ENCODE measurements at regions not wholly inside any gene's neighbourhood (a gene's known extent, or its start where the extent isn't known, plus 50 kb on each side); places are given as distances from the start of the nearest gene placed in this dataset.

DNA sequence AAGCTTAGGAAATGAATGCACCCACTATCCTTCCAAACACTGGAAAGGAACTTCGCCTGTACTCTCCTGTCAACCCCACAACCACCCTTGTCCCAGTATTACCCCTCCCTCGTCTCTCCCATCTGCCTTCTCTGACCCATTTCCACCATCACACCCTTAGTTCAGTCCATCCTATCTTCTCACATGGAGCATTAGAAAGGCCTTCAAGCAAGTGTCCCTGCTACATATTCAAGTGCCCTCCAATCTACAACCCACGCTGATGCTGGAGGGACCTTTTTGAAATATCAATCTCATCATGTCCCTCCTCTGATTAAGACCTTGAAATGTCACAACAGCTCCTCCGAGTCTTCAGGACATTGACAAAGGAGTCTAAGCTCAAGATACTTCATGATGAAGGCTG lies 133.8 kb upstream of the CCL2 start:
- no peaks in the 10 kb centered on the region for H3K9me3 ChIP-seq (ENCODE audit: low read length)
- FAIRE-seq (no peak), DNase-seq (ENCODE audit: low spot score) (no peak), ATAC-seq (no peak)
- no peak overlapping the region for H3K4me3 ChIP-seq (replicated peaks in 1 of 3; ENCODE audit: insufficient read depth in 1 of 3, low read depth in 2 of 3, low read length in 3 of 3)
- no peak overlapping the region for H3K9ac ChIP-seq (ENCODE audit: insufficient read depth, low read depth, low read length)
- no TSS peak for BruUV-seq (replicated peaks)
- H3K27ac ChIP-seq (ENCODE audit: extremely low read length, insufficient read depth, low read length) = no peak overlapping the region
- no peak overlapping the region for H2AFZ ChIP-seq (ENCODE audit: low read length)
- H3K4me2 ChIP-seq (ENCODE audit: low read depth, low read length) = no peak overlapping the region
- H4K20me1 ChIP-seq (ENCODE audit: insufficient read depth, low read length) = no peaks in the 10 kb centered on the region
- H3K27me3 ChIP-seq (ENCODE audit: control insufficient read depth in 1 of 2, insufficient read depth in 2 of 2, low read length in 2 of 2) = no peaks in the 10 kb centered on the region
- in situ Hi-C loops (cut with HindIII; ENCODE audit: extremely low pct_ligation_motif_present, low pct_unique_long_range_greater_than_20kb) (no loop called here), intact Hi-C loops (cut with micrococcal nuclease; ENCODE audit: unreplicated experiment) (no loop called here)
- no peaks in the 10 kb centered on the region for H3K4me1 ChIP-seq (ENCODE audit: insufficient read depth, low read length)
- 2% methylated on average over 4 of the region's 4 CpGs for WGBS (ENCODE audit: low lambda C conversion rate)
- TF ChIP-seq NFYB (CRISPR knock-in tag; IDR thresholded peaks at IDR 0.05) (no peak), HOXA3 (CRISPR knock-in tag; IDR thresholded peaks at IDR 0.05) (no peak), ESRRA (CRISPR knock-in tag; IDR thresholded peaks at IDR 0.05; ENCODE audit: low read depth) (no peak)
- no peaks in the 10 kb centered on the region for H3K36me3 ChIP-seq (replicated peaks in 1 of 2; ENCODE audit: control insufficient read depth in 1 of 2, insufficient read depth in 2 of 2, low read length in 2 of 2)
- H3K79me2 ChIP-seq (ENCODE audit: insufficient read depth, low read length) = no peaks in the 10 kb centered on the region
- POLR2A ChIA-PET = no interaction called here
- CTCF ChIA-PET (ENCODE audit: low intra/inter-chr PET ratio, low total read pairs) = no interaction called here

DNA sequence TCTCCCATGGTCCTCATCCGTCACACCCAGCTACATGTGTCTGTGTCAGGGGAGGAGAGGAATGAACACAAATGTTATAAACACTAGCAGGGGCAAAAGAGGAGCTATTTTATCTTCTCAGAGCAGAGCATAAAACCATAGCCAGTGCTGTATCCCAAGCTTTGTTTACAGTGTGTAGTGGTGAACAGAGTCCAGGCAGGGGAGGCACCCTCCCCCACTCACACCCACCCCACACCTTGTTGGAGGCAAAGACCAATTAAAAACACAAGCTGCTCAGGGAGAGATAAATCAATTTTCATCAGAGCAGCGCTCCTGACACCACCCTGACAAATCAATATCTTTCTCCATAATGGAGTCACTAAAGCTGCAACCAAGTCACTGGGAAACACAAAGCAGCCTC lies 132.6 kb upstream of the CCL2 start:
- Histone ChIP-seq H3K4me3 (replicated peaks in 1 of 3; ENCODE audit: insufficient read depth in 1 of 3, low read depth in 2 of 3, low read length in 3 of 3) (no peak overlapping the region), H3K27me3 (ENCODE audit: control insufficient read depth in 1 of 2, insufficient read depth in 2 of 2, low read length in 2 of 2) (no peaks in the 10 kb centered on the region), H3K9me3 (ENCODE audit: low read length) (no peaks in the 10 kb centered on the region), H3K79me2 (ENCODE audit: insufficient read depth, low read length) (no peaks in the 10 kb centered on the region), H3K36me3 (replicated peaks in 1 of 2; ENCODE audit: control insufficient read depth in 1 of 2, insufficient read depth in 2 of 2, low read length in 2 of 2) (no peaks in the 10 kb centered on the region), H3K27ac (ENCODE audit: extremely low read length, insufficient read depth, low read length) (no peak overlapping the region), H3K9ac (ENCODE audit: insufficient read depth, low read depth, low read length) (no peak overlapping the region), H3K4me2 (ENCODE audit: low read depth, low read length) (no peak overlapping the region), H3K4me1 (ENCODE audit: insufficient read depth, low read length) (no peaks in the 10 kb centered on the region), H2AFZ (ENCODE audit: low read length) (no peak overlapping the region), H4K20me1 (ENCODE audit: insufficient read depth, low read length) (no peaks in the 10 kb centered on the region)
- DNase-seq (ENCODE audit: low spot score) (no peak), FAIRE-seq (no peak), ATAC-seq (no peak)
- in situ Hi-C loops (cut with HindIII; ENCODE audit: extremely low pct_ligation_motif_present, low pct_unique_long_range_greater_than_20kb) = no loop called here
- BruUV-seq (replicated peaks) = no TSS peak
- ChIA-PET POLR2A (no interaction called here), CTCF (ENCODE audit: low intra/inter-chr PET ratio, low total read pairs) (no interaction called here)
- 11% methylated on average over 2 of the region's 2 CpGs for whole genome bisulfite sequencing (ENCODE audit: low lambda C conversion rate)
- intact Hi-C loops (cut with micrococcal nuclease; ENCODE audit: unreplicated experiment) = no loop called here
- TF ChIP-seq ZNF138 (CRISPR knock-in tag; IDR thresholded peaks at IDR 0.05; ENCODE audit: low read depth) (no peak), NPAS2 (CRISPR knock-in tag; IDR thresholded peaks at IDR 0.05; ENCODE audit: borderline replicate concordance) (no peak), AHR (CRISPR knock-in tag; IDR thresholded peaks at IDR 0.05) (no peak), HOXA7 (CRISPR knock-in tag; IDR thresholded peaks at IDR 0.05) (no peak), ZNF263 (CRISPR knock-in tag; IDR thresholded peaks at IDR 0.05) (no peak), TMF1 (CRISPR knock-in tag; IDR thresholded peaks at IDR 0.05; ENCODE audit: low read depth) (no peak), REL (CRISPR knock-in tag; conservative IDR thresholded peaks at IDR 0.05) (no peak), KAT8 (CRISPR knock-in tag; IDR thresholded peaks at IDR 0.05) (no peak), TBP (CRISPR knock-in tag; IDR thresholded peaks at IDR 0.05) (no peak), ZBTB7B (CRISPR knock-in tag; IDR thresholded peaks at IDR 0.05) (no peak), HHEX (CRISPR knock-in tag; IDR thresholded peaks at IDR 0.05) (no peak)
- TF ChIP-seq, protein P1, sequence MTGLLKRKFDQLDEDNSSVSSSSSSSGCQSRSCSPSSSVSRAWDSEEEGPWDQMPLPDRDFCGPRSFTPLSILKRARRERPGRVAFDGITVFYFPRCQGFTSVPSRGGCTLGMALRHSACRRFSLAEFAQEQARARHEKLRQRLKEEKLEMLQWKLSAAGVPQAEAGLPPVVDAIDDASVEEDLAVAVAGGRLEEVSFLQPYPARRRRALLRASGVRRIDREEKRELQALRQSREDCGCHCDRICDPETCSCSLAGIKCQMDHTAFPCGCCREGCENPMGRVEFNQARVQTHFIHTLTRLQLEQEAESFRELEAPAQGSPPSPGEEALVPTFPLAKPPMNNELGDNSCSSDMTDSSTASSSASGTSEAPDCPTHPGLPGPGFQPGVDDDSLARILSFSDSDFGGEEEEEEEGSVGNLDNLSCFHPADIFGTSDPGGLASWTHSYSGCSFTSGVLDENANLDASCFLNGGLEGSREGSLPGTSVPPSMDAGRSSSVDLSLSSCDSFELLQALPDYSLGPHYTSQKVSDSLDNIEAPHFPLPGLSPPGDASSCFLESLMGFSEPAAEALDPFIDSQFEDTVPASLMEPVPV (CRISPR knock-in tag; IDR thresholded peaks at IDR 0.05) = no peak
- TF ChIP-seq, protein P2, sequence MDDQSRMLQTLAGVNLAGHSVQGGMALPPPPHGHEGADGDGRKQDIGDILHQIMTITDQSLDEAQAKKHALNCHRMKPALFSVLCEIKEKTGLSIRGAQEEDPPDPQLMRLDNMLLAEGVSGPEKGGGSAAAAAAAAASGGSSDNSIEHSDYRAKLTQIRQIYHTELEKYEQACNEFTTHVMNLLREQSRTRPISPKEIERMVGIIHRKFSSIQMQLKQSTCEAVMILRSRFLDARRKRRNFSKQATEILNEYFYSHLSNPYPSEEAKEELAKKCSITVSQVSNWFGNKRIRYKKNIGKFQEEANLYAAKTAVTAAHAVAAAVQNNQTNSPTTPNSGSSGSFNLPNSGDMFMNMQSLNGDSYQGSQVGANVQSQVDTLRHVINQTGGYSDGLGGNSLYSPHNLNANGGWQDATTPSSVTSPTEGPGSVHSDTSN (CRISPR knock-in tag; IDR thresholded peaks at IDR 0.05; ENCODE audit: borderline replicate concordance) = no peak
- TF ChIP-seq, protein P3, sequence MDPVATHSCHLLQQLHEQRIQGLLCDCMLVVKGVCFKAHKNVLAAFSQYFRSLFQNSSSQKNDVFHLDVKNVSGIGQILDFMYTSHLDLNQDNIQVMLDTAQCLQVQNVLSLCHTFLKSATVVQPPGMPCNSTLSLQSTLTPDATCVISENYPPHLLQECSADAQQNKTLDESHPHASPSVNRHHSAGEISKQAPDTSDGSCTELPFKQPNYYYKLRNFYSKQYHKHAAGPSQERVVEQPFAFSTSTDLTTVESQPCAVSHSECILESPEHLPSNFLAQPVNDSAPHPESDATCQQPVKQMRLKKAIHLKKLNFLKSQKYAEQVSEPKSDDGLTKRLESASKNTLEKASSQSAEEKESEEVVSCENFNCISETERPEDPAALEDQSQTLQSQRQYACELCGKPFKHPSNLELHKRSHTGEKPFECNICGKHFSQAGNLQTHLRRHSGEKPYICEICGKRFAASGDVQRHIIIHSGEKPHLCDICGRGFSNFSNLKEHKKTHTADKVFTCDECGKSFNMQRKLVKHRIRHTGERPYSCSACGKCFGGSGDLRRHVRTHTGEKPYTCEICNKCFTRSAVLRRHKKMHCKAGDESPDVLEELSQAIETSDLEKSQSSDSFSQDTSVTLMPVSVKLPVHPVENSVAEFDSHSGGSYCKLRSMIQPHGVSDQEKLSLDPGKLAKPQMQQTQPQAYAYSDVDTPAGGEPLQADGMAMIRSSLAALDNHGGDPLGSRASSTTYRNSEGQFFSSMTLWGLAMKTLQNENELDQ (CRISPR knock-in tag; IDR thresholded peaks at IDR 0.05; ENCODE audit: borderline replicate concordance) = no peak

Data from HepG2 (cell line).